Glutamatergic neuron (in vitro differentiated cells): ENCODE measurements at regions not wholly inside any gene's neighbourhood (a gene's known extent, or its start where the extent isn't known, plus 50 kb on each side); places are given as distances from the start of the nearest gene placed in this dataset.
"Not testable (repeated sequence)": the region's sequence is repeated elsewhere in the genome, so short reads cannot be mapped to it uniquely, and the experiment has no call there.

ENCODE experiments used
- DNase-seq: peaks from one replicate; pipeline ENCODE4 v3.0.0; 2022
- H3K27ac Mint-ChIP-seq: one replicate; pipeline ENCODE4 v1.8.0; 2020; ENCODE audit warnings: mild to moderate bottlenecking, mixed read lengths, inconsistent platforms; ENCODE audit not compliant: unreplicated experiment
- H3K27me3 Mint-ChIP-seq: one replicate; pipeline ENCODE4 v1.8.0; 2020; ENCODE audit warnings: mild to moderate bottlenecking, moderate library complexity, mixed read lengths, inconsistent platforms; ENCODE audit not compliant: unreplicated experiment
- H3K36me3 Mint-ChIP-seq: one replicate; pipeline ENCODE4 v1.8.0; 2020; ENCODE audit warnings: mild to moderate bottlenecking, mixed read lengths, inconsistent platforms; ENCODE audit not compliant: unreplicated experiment
- H3K4me1 Mint-ChIP-seq: one replicate; pipeline ENCODE4 v1.8.0; 2020; ENCODE audit warnings: mild to moderate bottlenecking, low read depth, mixed read lengths, inconsistent platforms; ENCODE audit not compliant: unreplicated experiment
- H3K4me3 Mint-ChIP-seq: one replicate; pipeline ENCODE4 v1.8.0; 2020; ENCODE audit warnings: mild to moderate bottlenecking, mixed read lengths, inconsistent platforms; ENCODE audit not compliant: unreplicated experiment
- H3K9me3 Mint-ChIP-seq: one replicate; pipeline ENCODE4 v1.8.0; 2020; ENCODE audit warnings: mild to moderate bottlenecking, moderate library complexity, mixed read lengths, inconsistent platforms; ENCODE audit not compliant: unreplicated experiment
- CTCF ChIP-seq: fragments of 200-600 bp; sonication (generic); IDR thresholded peaks from one replicate; pipeline ENCODE4 v1.5.0; 2021; ENCODE audit not compliant: partially characterized antibody, unreplicated experiment

GRCh38 chr1:10916311-10916710 lies 96.1 kb upstream of the TARDBP start:
- Mint-ChIP-seq H3K27ac (no peak overlapping the region), H3K36me3 (no peaks in the 10 kb centered on the region), H3K9me3 (peaks cover 4% of the 10 kb centered on the region), H3K27me3 (peaks cover 7% of the 10 kb centered on the region), H3K4me3 (no peak overlapping the region), H3K4me1 (no peaks in the 10 kb centered on the region)
- TF ChIP-seq CTCF: no peak
- DNase-seq: no peak

GRCh38 chr1:10916991-10917390 lies 95.5 kb upstream of the TARDBP start:
- Mint-ChIP-seq H3K9me3 (peaks cover 2% of the 10 kb centered on the region), H3K4me3 (no peak overlapping the region), H3K36me3 (no peaks in the 10 kb centered on the region), H3K4me1 (no peaks in the 10 kb centered on the region), H3K27ac (no peak overlapping the region), H3K27me3 (peaks cover 6% of the 10 kb centered on the region)
- no peak for DNase-seq
- TF ChIP-seq CTCF: no peak

GRCh38 chr1:10917513-10918454 lies 94.7 kb upstream of the TARDBP start:
- peaks cover 6% of the 10 kb centered on the region for H3K27me3 Mint-ChIP-seq
- no peak for DNase-seq
- peaks cover 2% of the 10 kb centered on the region for H3K9me3 Mint-ChIP-seq

GRCh38 chr1:10918531-10918930 lies 93.9 kb upstream of the TARDBP start:
- TF ChIP-seq CTCF: no peak
- H3K4me3 Mint-ChIP-seq: no peak overlapping the region
- H3K27me3 Mint-ChIP-seq: peaks cover 6% of the 10 kb centered on the region

More at GRCh38 chr1:10917513-10918454, 94.7 kb upstream of the TARDBP start:
- no peak for TF ChIP-seq CTCF
- Mint-ChIP-seq H3K4me3 (no peak overlapping the region), H3K36me3 (no peaks in the 10 kb centered on the region), H3K27ac (no peak overlapping the region), H3K4me1 (no peaks in the 10 kb centered on the region)

GRCh38 chr1:10920063-10920626 lies 92.3 kb upstream of the TARDBP start:
- DNase-seq: no peak
- no peaks in the 10 kb centered on the region for H3K9me3 Mint-ChIP-seq

More at GRCh38 chr1:10918531-10918930, 93.9 kb upstream of the TARDBP start:
- Mint-ChIP-seq H3K9me3 (no peaks in the 10 kb centered on the region), H3K4me1 (no peaks in the 10 kb centered on the region), H3K36me3 (no peaks in the 10 kb centered on the region), H3K27ac (no peak overlapping the region)
- DNase-seq: no peak

GRCh38 chr1:10922315-10923060 lies 90.0 kb upstream of the TARDBP start:
- H3K9me3 Mint-ChIP-seq, DNase-seq, H3K27me3 Mint-ChIP-seq, H3K27ac Mint-ChIP-seq, H3K36me3 Mint-ChIP-seq, H3K4me3 Mint-ChIP-seq, H3K4me1 Mint-ChIP-seq: not testable (repeated sequence)

More at GRCh38 chr1:10920063-10920626, 92.3 kb upstream of the TARDBP start:
- Mint-ChIP-seq H3K27ac (no peak overlapping the region), H3K4me1 (no peaks in the 10 kb centered on the region), H3K36me3 (no peaks in the 10 kb centered on the region), H3K27me3 (peaks cover 6% of the 10 kb centered on the region), H3K4me3 (no peak overlapping the region)
- TF ChIP-seq CTCF: no peak
